ENCODE measurements at regions not wholly inside any gene's neighbourhood (a gene's known extent, or its start where the extent isn't known, plus 50 kb on each side); places are given as distances from the start of the nearest gene placed in this dataset.

DNA sequence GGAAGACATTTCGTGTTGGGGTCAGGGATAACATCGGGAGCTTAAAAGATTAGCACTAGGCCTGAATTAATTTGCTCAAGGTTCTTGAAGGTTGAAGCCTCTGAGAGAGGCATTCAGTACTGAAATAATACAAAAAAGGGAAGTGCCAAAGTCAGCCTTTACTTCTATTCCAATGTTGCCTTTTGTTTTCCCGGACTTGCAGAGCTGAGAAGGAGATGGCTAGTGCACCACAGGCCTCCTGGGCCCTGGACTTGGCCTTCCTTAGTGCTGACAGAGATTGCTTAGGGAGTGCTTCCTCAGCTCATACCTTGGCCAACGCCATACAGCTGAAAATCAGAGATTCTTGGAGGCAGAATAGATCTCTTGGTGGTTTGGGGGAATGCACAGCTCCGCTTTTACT is 333.6 kb upstream of the TBL1XR1 start:
- Mint-ChIP-seq H3K9me3 (ENCODE audit: insufficient read depth) (no peaks in the 10 kb centered on the region), H3K4me3 (no peak overlapping the region), H3K4me1 (peaks cover 2% of the 10 kb centered on the region), H3K27ac (no peak overlapping the region), H3K27me3 (no peaks in the 10 kb centered on the region)
- Histone ChIP-seq H3K27ac (ENCODE audit: low read length in 2 of 2) (no peak overlapping the region), H3K4me3 (ENCODE audit: control extremely low read depth in 1 of 5, extremely low read depth in 1 of 5, insufficient read depth in 1 of 5, low read depth in 2 of 5, low read length in 4 of 5) (no peak overlapping the region), H3K4me2 (replicated peaks; ENCODE audit: low read depth, low read length, poor library complexity, severe bottlenecking) (no peak overlapping the region), H3K9ac (ENCODE audit: low read length) (no peak overlapping the region), H3K79me2 (ENCODE audit: control insufficient read depth, insufficient read depth, low read length) (no peaks in the 10 kb centered on the region), H3K27me3 (replicated peaks in 1 of 4; ENCODE audit: control extremely low read depth in 1 of 4, control insufficient read depth in 3 of 4, insufficient read depth in 4 of 4, low read length in 3 of 4) (no peaks in the 10 kb centered on the region), H3K36me3 (replicated peaks in 1 of 2; ENCODE audit: control extremely low read depth in 1 of 2, control insufficient read depth in 1 of 2, extremely low read depth in 1 of 2, insufficient read depth in 2 of 2, low read length in 1 of 2) (no peaks in the 10 kb centered on the region), H4K20me1 (ENCODE audit: control insufficient read depth, insufficient read depth, low read length, poor library complexity, severe bottlenecking) (no peaks in the 10 kb centered on the region), H3K9me3 (ENCODE audit: control extremely low read depth in 1 of 3, control insufficient read depth in 2 of 3, insufficient read depth in 1 of 3, low read length in 2 of 3) (no peaks in the 10 kb centered on the region), H3K4me1 (ENCODE audit: control insufficient read depth in 2 of 2, insufficient read depth in 2 of 2, low read length in 2 of 2) (no peaks in the 10 kb centered on the region), H2AFZ (ENCODE audit: insufficient read depth, low read depth, low read length, poor library complexity, severe bottlenecking) (no peak overlapping the region)
- CTCF ChIA-PET: no interaction called here
- 80% methylated on average over 1 of the region's 5 CpGs for WGBS (ENCODE audit: insufficient coverage)
- DNase-seq (no peak), ATAC-seq (ENCODE audit: low read depth) (no peak)
- TF ChIP-seq CTCF (IDR thresholded peaks at IDR 0.05) (no peak), EZH2 (IDR thresholded peaks at IDR 0.05; ENCODE audit: borderline replicate concordance, insufficient read depth, low read depth, low read length, poor library complexity, severe bottlenecking) (no peak)
- POLR2A ChIA-PET: no interaction called here
- intact Hi-C loops (cut with micrococcal nuclease): no loop called here

- no peaks in the 10 kb centered on the region for H3K9me3 Mint-ChIP-seq (ENCODE audit: insufficient read depth)
- Histone ChIP-seq H3K4me2 (replicated peaks; ENCODE audit: low read depth, low read length, poor library complexity, severe bottlenecking) (no peak overlapping the region), H3K9me3 (ENCODE audit: control extremely low read depth in 1 of 3, control insufficient read depth in 2 of 3, insufficient read depth in 1 of 3, low read length in 2 of 3) (no peaks in the 10 kb centered on the region), H3K9ac (ENCODE audit: low read length) (no peak overlapping the region), H3K4me3 (ENCODE audit: control extremely low read depth in 1 of 5, extremely low read depth in 1 of 5, insufficient read depth in 1 of 5, low read depth in 2 of 5, low read length in 4 of 5) (no peak overlapping the region), H4K20me1 (ENCODE audit: control insufficient read depth, insufficient read depth, low read length, poor library complexity, severe bottlenecking) (no peaks in the 10 kb centered on the region), H3K36me3 (replicated peaks in 1 of 2; ENCODE audit: control extremely low read depth in 1 of 2, control insufficient read depth in 1 of 2, extremely low read depth in 1 of 2, insufficient read depth in 2 of 2, low read length in 1 of 2) (no peaks in the 10 kb centered on the region), H3K4me1 (ENCODE audit: control insufficient read depth in 2 of 2, insufficient read depth in 2 of 2, low read length in 2 of 2) (peaks cover 25 to 27% of the 10 kb centered on the region in 2 donors), H3K79me2 (ENCODE audit: control insufficient read depth, insufficient read depth, low read length) (no peaks in the 10 kb centered on the region), H3K27ac (ENCODE audit: low read length in 2 of 2) (no peak overlapping the region), H3K27me3 (replicated peaks in 1 of 4; ENCODE audit: control extremely low read depth in 1 of 4, control insufficient read depth in 3 of 4, insufficient read depth in 4 of 4, low read length in 3 of 4) (no peaks in the 10 kb centered on the region), H2AFZ (ENCODE audit: insufficient read depth, low read depth, low read length, poor library complexity, severe bottlenecking) (no peak overlapping the region)
- intact Hi-C loops (cut with micrococcal nuclease): no loop called here
- no peak overlapping the region for H3K27ac Mint-ChIP-seq
- DNase-seq (no peak), ATAC-seq (ENCODE audit: low read depth) (no peak)
- TF ChIP-seq EZH2 (IDR thresholded peaks at IDR 0.05; ENCODE audit: borderline replicate concordance, insufficient read depth, low read depth, low read length, poor library complexity, severe bottlenecking): no peak
- TF ChIP-seq CTCF (IDR thresholded peaks at IDR 0.05): no peak
- H3K4me3 Mint-ChIP-seq: no peak overlapping the region
- no CpG with 5 or more reads among the region's 2 CpGs for WGBS (ENCODE audit: insufficient coverage)
- no peaks in the 10 kb centered on the region for H3K27me3 Mint-ChIP-seq
- ChIA-PET POLR2A (no interaction called here), CTCF (no interaction called here)
- H3K4me1 Mint-ChIP-seq: peaks cover 31% of the 10 kb centered on the region
Measured at GRCh38 chr3:177536873-177537272, 339.6 kb upstream of the TBL1XR1 start.
